ENCODE measurements at regions not wholly inside any gene's neighbourhood (a gene's known extent, or its start where the extent isn't known, plus 50 kb on each side); places are given as distances from the start of the nearest gene placed in this dataset.

GRCh38 chr2:196380575-196380974 lies 209.2 kb upstream of the STK17B start:
- H3K4me3 Mint-ChIP-seq: no peak overlapping the region
- no peak overlapping the region for H3K27ac ChIP-seq (ENCODE audit: low read length)
- DNase-seq (no peak), ATAC-seq (replicated peaks in 1 of 4) (no peak)
- no peaks in the 10 kb centered on the region for H3K36me3 ChIP-seq (ENCODE audit: control insufficient read depth in 2 of 2, extremely low read depth in 1 of 2, insufficient read depth in 1 of 2, low read length in 1 of 2)
- H3K4me3 ChIP-seq (ENCODE audit: control insufficient read depth in 1 of 2, extremely low read depth in 1 of 2, low read length in 1 of 2): no peak overlapping the region
- H3K27ac Mint-ChIP-seq: no peak overlapping the region
- H3K9me3 Mint-ChIP-seq: no peaks in the 10 kb centered on the region
- no peaks in the 10 kb centered on the region for H3K9me3 ChIP-seq
- H3K27me3 Mint-ChIP-seq: peaks cover 4 to 12% of the 10 kb centered on the region in 2 donors
- ChIA-PET CTCF (no interaction called here), POLR2A (no interaction called here)
- H3K4me1 Mint-ChIP-seq: no peaks in the 10 kb centered on the region
- peaks cover 0 to 2% of the 10 kb centered on the region in 2 experiments for H3K4me1 ChIP-seq (ENCODE audit: control insufficient read depth in 1 of 2, extremely low read depth in 1 of 2, insufficient read depth in 2 of 2, low read length in 2 of 2)
- no peaks in the 10 kb centered on the region for H3K27me3 ChIP-seq (replicated peaks in 1 of 2; ENCODE audit: control insufficient read depth in 2 of 2, extremely low read depth in 1 of 2, insufficient read depth in 2 of 2, low read length in 1 of 2)
- 78% methylated on average over 1 of the region's 3 CpGs for WGBS (ENCODE audit: insufficient coverage)
- no peaks in the 10 kb centered on the region for H3K36me3 Mint-ChIP-seq

GRCh38 chr2:196381464-196381863 lies 210.1 kb upstream of the STK17B start:
- H3K27ac ChIP-seq (ENCODE audit: low read length): no peak overlapping the region
- no peaks in the 10 kb centered on the region for H3K36me3 ChIP-seq (ENCODE audit: control insufficient read depth in 2 of 2, extremely low read depth in 1 of 2, insufficient read depth in 1 of 2, low read length in 1 of 2)

GRCh38 chr2:196383799-196384198 lies 212.4 kb upstream of the STK17B start:
- Mint-ChIP-seq H3K4me1 (no peaks in the 10 kb centered on the region), H3K4me3 (no peak overlapping the region), H3K9me3 (no peaks in the 10 kb centered on the region), H3K36me3 (no peaks in the 10 kb centered on the region), H3K27ac (no peak overlapping the region), H3K27me3 (peaks cover 0 to 6% of the 10 kb centered on the region in 2 donors)
- ATAC-seq (replicated peaks in 1 of 4): no peak
- DNase-seq: no peak
- Histone ChIP-seq H3K9me3 (no peaks in the 10 kb centered on the region), H3K27ac (ENCODE audit: low read length) (no peak overlapping the region), H3K4me1 (ENCODE audit: control insufficient read depth in 1 of 2, extremely low read depth in 1 of 2, insufficient read depth in 2 of 2, low read length in 2 of 2) (no peaks in the 10 kb centered on the region), H3K36me3 (ENCODE audit: control insufficient read depth in 2 of 2, extremely low read depth in 1 of 2, insufficient read depth in 1 of 2, low read length in 1 of 2) (no peaks in the 10 kb centered on the region), H3K27me3 (replicated peaks in 1 of 2; ENCODE audit: control insufficient read depth in 2 of 2, extremely low read depth in 1 of 2, insufficient read depth in 2 of 2, low read length in 1 of 2) (no peaks in the 10 kb centered on the region), H3K4me3 (ENCODE audit: control insufficient read depth in 1 of 2, extremely low read depth in 1 of 2, low read length in 1 of 2) (no peak overlapping the region)
- ChIA-PET POLR2A (no interaction called here), CTCF (no interaction called here)
- WGBS (ENCODE audit: insufficient coverage): no CpG with 5 or more reads among the region's 2 CpGs

More at GRCh38 chr2:196381464-196381863, 210.1 kb upstream of the STK17B start:
- Mint-ChIP-seq H3K9me3 (no peaks in the 10 kb centered on the region), H3K27me3 (peaks cover 4 to 10% of the 10 kb centered on the region in 2 donors), H3K4me3 (no peak overlapping the region), H3K27ac (no peak overlapping the region), H3K4me1 (no peaks in the 10 kb centered on the region), H3K36me3 (no peaks in the 10 kb centered on the region)
- ChIA-PET POLR2A (no interaction called here), CTCF (no interaction called here)
- DNase-seq (no peak), ATAC-seq (replicated peaks in 1 of 4) (no peak)
- Histone ChIP-seq H3K27me3 (replicated peaks in 1 of 2; ENCODE audit: control insufficient read depth in 2 of 2, extremely low read depth in 1 of 2, insufficient read depth in 2 of 2, low read length in 1 of 2) (no peaks in the 10 kb centered on the region), H3K9me3 (no peaks in the 10 kb centered on the region), H3K4me3 (ENCODE audit: control insufficient read depth in 1 of 2, extremely low read depth in 1 of 2, low read length in 1 of 2) (no peak overlapping the region), H3K4me1 (ENCODE audit: control insufficient read depth in 1 of 2, extremely low read depth in 1 of 2, insufficient read depth in 2 of 2, low read length in 2 of 2) (no peaks in the 10 kb centered on the region)
- no CpG with 5 or more reads among the region's 3 CpGs for WGBS (ENCODE audit: insufficient coverage)

- Mint-ChIP-seq H3K9me3 (no peaks in the 10 kb centered on the region), H3K36me3 (no peaks in the 10 kb centered on the region), H3K4me1 (no peaks in the 10 kb centered on the region), H3K4me3 (no peak overlapping the region), H3K27ac (no peak overlapping the region), H3K27me3 (peaks cover 0 to 3% of the 10 kb centered on the region in 2 donors)
- Histone ChIP-seq H3K4me3 (ENCODE audit: control insufficient read depth in 1 of 2, extremely low read depth in 1 of 2, low read length in 1 of 2) (no peak overlapping the region), H3K27ac (ENCODE audit: low read length) (no peak overlapping the region), H3K9me3 (no peaks in the 10 kb centered on the region), H3K36me3 (ENCODE audit: control insufficient read depth in 2 of 2, extremely low read depth in 1 of 2, insufficient read depth in 1 of 2, low read length in 1 of 2) (no peaks in the 10 kb centered on the region), H3K27me3 (replicated peaks in 1 of 2; ENCODE audit: control insufficient read depth in 2 of 2, extremely low read depth in 1 of 2, insufficient read depth in 2 of 2, low read length in 1 of 2) (no peaks in the 10 kb centered on the region), H3K4me1 (ENCODE audit: control insufficient read depth in 1 of 2, extremely low read depth in 1 of 2, insufficient read depth in 2 of 2, low read length in 2 of 2) (no peaks in the 10 kb centered on the region)
- ATAC-seq (replicated peaks in 1 of 4) (no peak), DNase-seq (no peak)
- ChIA-PET CTCF (no interaction called here), POLR2A (no interaction called here)
- 71% methylated on average over 1 of the region's 1 CpG for WGBS (ENCODE audit: insufficient coverage)
These were observed 213.4 kb upstream of the STK17B start for GRCh38 chr2:196384729-196385128.

GRCh38 chr2:196389670-196390069 lies 218.3 kb upstream of the STK17B start:
- Mint-ChIP-seq H3K4me1 (no peaks in the 10 kb centered on the region), H3K27me3 (peaks cover 2 to 7% of the 10 kb centered on the region in 2 donors), H3K4me3 (no peak overlapping the region), H3K36me3 (peaks cover 2% of the 10 kb centered on the region), H3K9me3 (peaks cover 0 to 1% (median 0%) of the 10 kb centered on the region in 3 donors), H3K27ac (no peak overlapping the region)
- no peaks in the 10 kb centered on the region for H3K4me1 ChIP-seq (ENCODE audit: control insufficient read depth in 1 of 2, extremely low read depth in 1 of 2, insufficient read depth in 2 of 2, low read length in 2 of 2)
- no peaks in the 10 kb centered on the region for H3K9me3 ChIP-seq
- no peak overlapping the region for H3K4me3 ChIP-seq (ENCODE audit: control insufficient read depth in 1 of 2, extremely low read depth in 1 of 2, low read length in 1 of 2)
- POLR2A ChIA-PET: interaction anchor here (0.6 kb wide), 2 partner anchors 350 to 1036 kb away, joined by 3 to 4 read pairs; no protein-coding TSS in a partner anchor
- ATAC-seq (replicated peaks in 1 of 4) (no peak), DNase-seq (no peak)
- CTCF ChIA-PET: no interaction called here
- no peak overlapping the region for H3K27ac ChIP-seq (ENCODE audit: low read length)
- no peaks in the 10 kb centered on the region for H3K36me3 ChIP-seq (ENCODE audit: control insufficient read depth in 2 of 2, extremely low read depth in 1 of 2, insufficient read depth in 1 of 2, low read length in 1 of 2)
- H3K27me3 ChIP-seq (replicated peaks in 1 of 2; ENCODE audit: control insufficient read depth in 2 of 2, extremely low read depth in 1 of 2, insufficient read depth in 2 of 2, low read length in 1 of 2): no peaks in the 10 kb centered on the region

- H3K27me3 Mint-ChIP-seq: peaks cover 2 to 7% of the 10 kb centered on the region in 2 donors
- Histone ChIP-seq H3K27ac (ENCODE audit: low read length) (no peak overlapping the region), H3K27me3 (replicated peaks in 1 of 2; ENCODE audit: control insufficient read depth in 2 of 2, extremely low read depth in 1 of 2, insufficient read depth in 2 of 2, low read length in 1 of 2) (no peaks in the 10 kb centered on the region), H3K36me3 (ENCODE audit: control insufficient read depth in 2 of 2, extremely low read depth in 1 of 2, insufficient read depth in 1 of 2, low read length in 1 of 2) (no peaks in the 10 kb centered on the region), H3K9me3 (no peaks in the 10 kb centered on the region), H3K4me1 (ENCODE audit: control insufficient read depth in 1 of 2, extremely low read depth in 1 of 2, insufficient read depth in 2 of 2, low read length in 2 of 2) (no peaks in the 10 kb centered on the region), H3K4me3 (ENCODE audit: control insufficient read depth in 1 of 2, extremely low read depth in 1 of 2, low read length in 1 of 2) (no peak overlapping the region)
- no peaks in the 10 kb centered on the region for H3K4me1 Mint-ChIP-seq
- WGBS (ENCODE audit: insufficient coverage): 18% methylated on average over 1 of the region's 6 CpGs
- DNase-seq (no peak), ATAC-seq (replicated peaks in 1 of 4) (no peak)
- peaks cover 2% of the 10 kb centered on the region for H3K36me3 Mint-ChIP-seq
- H3K9me3 Mint-ChIP-seq: peaks cover 0 to 1% (median 0%) of the 10 kb centered on the region in 3 donors
- H3K27ac Mint-ChIP-seq: no peak overlapping the region
- no peak overlapping the region for H3K4me3 Mint-ChIP-seq
- CTCF ChIA-PET: interaction anchor here in 1 of 2 donors (0.6 kb wide), 1 partner anchor 16 kb away, joined by 4 read pairs; no protein-coding TSS in a partner anchor
- POLR2A ChIA-PET: interaction anchor here in 1 of 2 donors (0.6 kb wide), 1 partner anchor 349 kb away, joined by 3 read pairs; no protein-coding TSS in a partner anchor
These were observed 219.1 kb upstream of the STK17B start for GRCh38 chr2:196390243-196391148.
